Stimulated activated CD4-positive, alpha-beta T cell treated with anti-CD3 and anti-CD28 coated beads, Interleukin-2, amount 100 ng/mL, for 4 hours (primary cell): ENCODE measurements at regions not wholly inside any gene's neighbourhood (a gene's known extent, or its start where the extent isn't known, plus 50 kb on each side); places are given as distances from the start of the nearest gene placed in this dataset.
A peak's percentile ranks its signal among the peaks of the same experiment; 100 is the strongest.

Experiments
- DNase-seq: peaks from one replicate; pipeline ENCODE4 v3.0.0-alpha.2; 2020; ENCODE audit warnings: low read depth

- no peak for DNase-seq
These were observed 310.7 kb downstream of the DUSP10 start for GRCh38 chr1:221431068-221431651.

- no peak for DNase-seq
These were observed 309.9 kb downstream of the DUSP10 start for GRCh38 chr1:221431961-221432360.

- DNase-seq: no peak
These were observed 306.4 kb downstream of the DUSP10 start for GRCh38 chr1:221435504-221435904.

GRCh38 chr1:221437171-221437570 lies 304.7 kb downstream of the DUSP10 start:
- no peak for DNase-seq

GRCh38 chr1:221437926-221438325 lies 304.0 kb downstream of the DUSP10 start:
- no peak for DNase-seq

GRCh38 chr1:221439008-221439746 lies 302.7 kb downstream of the DUSP10 start:
- peak; percentile 52 for DNase-seq

GRCh38 chr1:221439747-221440501 lies 302.0 kb downstream of the DUSP10 start:
- peak; percentile 44 for DNase-seq

GRCh38 chr1:221440658-221441057 lies 301.2 kb downstream of the DUSP10 start:
- DNase-seq: no peak

- no peak for DNase-seq
These were observed 299.8 kb downstream of the DUSP10 start for GRCh38 chr1:221442056-221442455.

- DNase-seq: no peak
These were observed 297.5 kb downstream of the DUSP10 start for GRCh38 chr1:221444346-221444745.

- no peak for DNase-seq
These were observed 293.2 kb downstream of the DUSP10 start for GRCh38 chr1:221448585-221449175.

GRCh38 chr1:221449194-221449593 lies 292.7 kb downstream of the DUSP10 start:
- DNase-seq: no peak

- DNase-seq: no peak
These were observed 292.0 kb downstream of the DUSP10 start for GRCh38 chr1:221449801-221450470.

- DNase-seq: no peak
These were observed 290.1 kb downstream of the DUSP10 start for GRCh38 chr1:221451741-221452140.

- no peak for DNase-seq
These were observed 287.8 kb downstream of the DUSP10 start for GRCh38 chr1:221454096-221454495.

- DNase-seq: no peak
These were observed 285.0 kb downstream of the DUSP10 start for GRCh38 chr1:221456918-221457317.

GRCh38 chr1:221457685-221458446 lies 284.0 kb downstream of the DUSP10 start:
- no peak for DNase-seq

- DNase-seq: no peak
These were observed 283.3 kb downstream of the DUSP10 start for GRCh38 chr1:221458447-221459156.

- DNase-seq: no peak
These were observed 282.3 kb downstream of the DUSP10 start for GRCh38 chr1:221459558-221459957.

GRCh38 chr1:221462345-221462744 lies 279.5 kb downstream of the DUSP10 start:
- no peak for DNase-seq

GRCh38 chr1:221468546-221468945 lies 273.3 kb downstream of the DUSP10 start:
- DNase-seq: no peak
